ENCODE measurements at regions not wholly inside any gene's neighbourhood (a gene's known extent, or its start where the extent isn't known, plus 50 kb on each side); places are given as distances from the start of the nearest gene placed in this dataset.

GRCh38 chr2:12376025-12376424 is 340.7 kb upstream of the TRIB2 start:
- DNase-seq (ENCODE audit: low read depth in 2 of 3, low spot score in 2 of 3): peak in 1 of 3 donors; percentile 8

GRCh38 chr2:12379143-12379542 is 337.6 kb upstream of the TRIB2 start:
- DNase-seq (ENCODE audit: low read depth in 2 of 3, low spot score in 2 of 3): no peak

GRCh38 chr2:12381543-12382325 is 335.0 kb upstream of the TRIB2 start:
- no peak for DNase-seq (ENCODE audit: low read depth in 2 of 3, low spot score in 2 of 3)

DNA sequence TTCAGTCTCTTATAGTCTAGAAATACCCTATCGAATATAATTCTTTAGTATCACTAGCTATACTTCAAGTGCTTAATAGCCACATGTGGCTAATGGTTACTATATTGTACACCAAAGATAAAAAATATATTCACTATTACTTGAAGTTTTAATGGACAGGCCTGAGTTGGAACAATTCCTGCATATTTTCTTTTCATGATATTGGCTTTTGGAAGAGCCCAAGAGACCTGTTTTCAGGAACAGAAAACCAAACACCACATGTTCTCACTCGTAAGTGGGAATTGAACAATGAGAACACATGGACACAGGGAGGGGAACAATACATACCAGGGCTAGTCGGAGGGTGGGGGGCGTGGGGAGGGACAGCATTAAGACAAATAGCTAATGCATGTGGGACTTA is 334.4 kb upstream of the TRIB2 start:
- DNase-seq (ENCODE audit: low read depth in 2 of 3, low spot score in 2 of 3): no peak

GRCh38 chr2:12389344-12390045 is 327.2 kb upstream of the TRIB2 start:
- no peak for DNase-seq (ENCODE audit: low read depth in 2 of 3, low spot score in 2 of 3)

DNA sequence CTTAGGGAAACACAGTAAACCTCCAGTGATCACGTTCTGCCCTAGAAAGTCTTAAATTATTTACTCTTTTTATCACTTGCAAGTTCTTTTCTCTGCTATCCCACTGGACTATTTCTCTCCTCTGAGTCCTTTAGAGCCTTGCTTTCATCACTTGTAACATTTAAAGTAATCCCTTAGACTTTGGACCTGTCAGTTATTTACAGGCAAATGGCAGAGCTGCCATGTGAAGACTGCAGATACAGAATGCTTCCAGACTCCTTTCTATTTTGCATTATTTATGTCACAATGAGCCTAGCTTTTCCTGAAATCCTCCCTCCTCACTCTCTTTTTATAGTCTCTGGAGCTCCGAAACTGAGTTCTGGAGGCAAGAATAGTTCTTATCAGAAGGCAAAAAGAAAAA is 325.6 kb upstream of the TRIB2 start:
- no peak for DNase-seq (ENCODE audit: low read depth in 2 of 3, low spot score in 2 of 3)

DNA sequence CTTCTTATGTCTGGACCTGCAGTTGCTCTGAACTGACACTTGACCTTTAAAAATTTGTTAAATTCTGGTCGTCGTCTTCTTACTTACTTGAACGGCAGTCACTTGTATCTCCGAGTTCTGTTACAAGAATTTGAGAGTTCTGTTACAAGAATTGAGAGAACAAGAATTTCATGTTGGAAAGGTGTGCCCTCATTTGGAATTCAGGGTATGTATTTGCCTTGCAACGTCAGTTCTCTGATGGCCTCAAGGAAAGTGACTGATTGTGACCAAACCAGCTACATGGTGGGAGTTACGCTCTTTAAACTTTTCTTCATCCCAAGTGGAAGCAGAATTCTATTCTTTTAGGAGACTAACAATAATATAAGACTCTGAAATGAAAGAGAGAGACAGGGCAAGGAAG is 320.0 kb upstream of the TRIB2 start:
- no peak for DNase-seq (ENCODE audit: low read depth in 2 of 3, low spot score in 2 of 3)

DNA sequence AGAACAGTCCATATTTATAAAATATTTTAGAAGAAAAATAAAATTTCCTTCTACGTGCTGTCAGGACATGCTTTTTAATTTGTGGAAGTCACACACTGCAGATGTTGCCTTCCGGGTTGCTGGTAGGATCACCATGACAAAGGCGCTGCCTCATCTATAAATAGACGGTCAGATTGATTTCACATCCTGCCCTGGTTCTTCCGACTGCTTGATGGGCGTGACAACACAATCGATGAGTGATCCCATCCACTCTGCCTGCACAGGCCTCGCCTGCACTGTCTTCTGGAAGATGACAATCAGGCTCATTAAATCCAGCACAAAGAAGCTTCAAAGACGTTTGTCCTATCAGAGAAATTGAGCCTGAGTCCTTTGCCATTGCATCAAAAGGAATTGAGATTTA is 318.9 kb upstream of the TRIB2 start:
- DNase-seq (ENCODE audit: low read depth in 2 of 3, low spot score in 2 of 3): no peak

- DNase-seq (ENCODE audit: low read depth in 2 of 3, low spot score in 2 of 3): no peak
Measured at GRCh38 chr2:12399240-12399639, 317.5 kb upstream of the TRIB2 start.

- DNase-seq (ENCODE audit: low read depth in 2 of 3, low spot score in 2 of 3): no peak
Measured at GRCh38 chr2:12400543-12400942, 316.2 kb upstream of the TRIB2 start.

DNA sequence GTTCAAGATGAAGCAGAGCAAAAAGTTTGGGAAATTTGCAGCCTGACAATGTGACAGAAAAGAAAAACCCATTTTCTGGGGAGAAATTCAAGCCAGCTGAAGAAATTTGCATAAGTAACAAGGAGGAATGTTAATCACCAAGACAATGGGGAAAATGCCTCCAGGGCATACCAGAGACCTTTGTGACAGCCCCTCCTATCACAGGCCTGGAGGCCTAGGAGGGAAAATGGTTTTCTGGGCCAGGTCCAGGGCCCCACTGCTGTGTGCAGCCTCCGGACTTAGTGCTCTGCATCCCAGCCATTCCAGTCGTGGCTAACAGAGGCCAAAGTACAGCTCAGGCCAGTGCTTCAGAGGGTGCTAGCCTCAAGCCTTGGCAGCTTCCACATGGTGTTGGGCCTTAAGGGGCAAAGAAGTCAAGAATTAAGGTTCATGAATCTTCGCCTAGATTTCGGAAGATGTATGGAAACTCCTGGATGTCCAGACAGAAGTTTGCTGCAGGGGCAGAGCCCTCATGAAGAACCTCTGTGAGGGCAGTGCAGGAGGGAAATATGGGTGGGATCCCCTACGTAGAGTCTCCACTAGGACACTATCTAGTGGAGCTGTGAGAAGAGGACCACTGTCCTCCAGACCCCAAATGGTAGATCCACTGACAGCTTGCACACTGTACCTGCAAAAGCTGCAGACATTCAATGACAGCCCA is 314.1 kb upstream of the TRIB2 start:
- no peak for DNase-seq (ENCODE audit: low read depth in 2 of 3, low spot score in 2 of 3)

DNA sequence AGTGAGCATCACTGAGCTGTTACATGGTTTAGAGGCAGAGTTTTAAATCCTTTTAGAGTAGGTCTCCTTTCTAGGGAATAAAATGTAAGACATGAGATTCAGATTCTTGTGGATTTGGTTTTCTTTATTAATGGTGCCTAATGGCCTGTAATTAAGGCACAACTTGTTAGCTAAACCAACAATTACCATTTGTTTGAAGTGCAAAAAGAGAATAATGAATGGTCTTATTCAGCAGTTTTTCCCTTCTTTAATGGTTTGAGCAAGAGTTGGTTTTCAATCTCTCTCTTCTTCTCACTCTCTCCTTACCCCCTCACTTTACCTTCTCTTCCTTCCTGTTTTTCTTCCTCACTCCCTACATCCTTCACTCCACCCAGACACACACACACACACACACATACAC is 312.2 kb upstream of the TRIB2 start:
- DNase-seq (ENCODE audit: low read depth in 2 of 3, low spot score in 2 of 3): no peak

DNA sequence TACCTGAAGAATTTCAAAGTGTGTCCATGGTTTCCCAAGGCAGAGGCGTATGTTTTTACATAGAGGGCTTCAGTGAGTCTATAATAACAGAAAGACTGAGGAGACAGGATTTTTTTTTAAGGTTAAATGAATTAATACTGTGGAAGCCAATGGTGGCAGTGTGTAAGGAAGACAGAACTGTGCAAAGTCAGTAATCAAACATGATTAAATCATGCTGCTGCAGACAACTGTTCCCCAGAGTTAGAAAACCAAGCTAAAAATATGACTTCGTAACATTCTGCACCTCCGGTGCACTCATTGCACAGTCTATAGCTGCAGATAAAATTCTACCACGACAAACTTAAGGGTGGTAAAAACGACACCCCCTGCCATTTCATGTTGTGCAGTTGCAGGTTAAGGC is 309.6 kb upstream of the TRIB2 start:
- no peak for DNase-seq (ENCODE audit: low read depth in 2 of 3, low spot score in 2 of 3)

GRCh38 chr2:12412898-12413305 is 303.8 kb upstream of the TRIB2 start:
- peak in 1 of 3 donors; percentile 27 for DNase-seq (ENCODE audit: low read depth in 2 of 3, low spot score in 2 of 3)

DNA sequence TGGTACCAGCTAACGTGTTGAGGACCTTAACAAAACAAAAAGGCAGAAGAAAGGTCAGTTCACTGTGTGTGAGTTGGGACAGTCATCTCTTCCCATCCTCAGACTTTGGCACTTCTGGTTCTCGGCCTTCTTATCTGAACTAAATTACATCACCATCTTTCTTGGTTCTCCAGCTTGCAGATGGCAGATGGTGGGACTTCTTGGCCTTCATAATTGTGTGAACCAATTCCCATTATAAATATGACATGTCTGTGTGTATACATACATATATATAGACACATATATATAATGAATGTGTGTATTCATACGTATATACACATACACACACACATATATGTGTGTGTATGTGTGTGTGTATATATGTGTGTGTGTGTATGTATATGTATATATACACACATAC is 301.2 kb upstream of the TRIB2 start:
- no peak for DNase-seq (ENCODE audit: low read depth in 2 of 3, low spot score in 2 of 3)

DNA sequence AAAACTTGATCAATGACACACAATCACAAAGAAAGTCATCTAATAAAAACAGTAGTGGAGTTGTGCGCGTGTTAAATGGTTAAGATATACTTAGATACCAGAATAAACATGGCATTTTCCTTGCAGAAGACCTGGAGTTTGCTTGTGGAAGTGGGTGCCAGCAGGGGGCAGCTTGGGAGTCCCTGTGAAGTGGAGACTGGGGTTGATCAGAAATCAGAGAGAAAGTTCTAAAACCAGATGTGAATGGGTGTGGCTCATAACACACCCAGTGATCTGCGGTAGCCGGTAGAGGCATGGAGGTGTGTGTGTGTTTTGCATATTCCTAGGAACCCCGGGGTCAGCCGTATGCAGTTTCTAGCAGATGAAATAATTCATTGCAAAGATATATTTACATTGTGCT is 300.1 kb upstream of the TRIB2 start:
- DNase-seq (ENCODE audit: low read depth in 2 of 3, low spot score in 2 of 3): peak; percentile 19 to 29 (median 25)

DNA sequence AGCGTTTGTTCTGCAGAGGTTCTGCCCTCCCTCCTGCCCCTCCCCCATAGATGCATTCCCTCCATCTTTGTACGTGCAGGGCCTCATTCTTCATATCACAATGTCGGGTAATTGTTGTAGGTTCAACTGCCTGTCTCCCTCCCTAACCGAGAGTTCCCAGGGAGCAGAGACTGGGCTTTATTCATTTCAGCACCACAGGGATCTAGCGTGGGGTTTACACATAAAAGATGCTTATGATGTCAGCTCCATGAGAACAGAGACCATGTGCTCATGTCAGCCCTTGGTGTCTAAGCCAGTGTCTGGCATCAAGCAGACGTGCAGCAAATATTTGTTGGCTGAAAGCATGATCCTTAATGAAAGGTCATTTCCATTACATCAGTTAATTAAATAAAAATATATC is 298.9 kb upstream of the TRIB2 start:
- no peak for DNase-seq (ENCODE audit: low read depth in 2 of 3, low spot score in 2 of 3)

DNA sequence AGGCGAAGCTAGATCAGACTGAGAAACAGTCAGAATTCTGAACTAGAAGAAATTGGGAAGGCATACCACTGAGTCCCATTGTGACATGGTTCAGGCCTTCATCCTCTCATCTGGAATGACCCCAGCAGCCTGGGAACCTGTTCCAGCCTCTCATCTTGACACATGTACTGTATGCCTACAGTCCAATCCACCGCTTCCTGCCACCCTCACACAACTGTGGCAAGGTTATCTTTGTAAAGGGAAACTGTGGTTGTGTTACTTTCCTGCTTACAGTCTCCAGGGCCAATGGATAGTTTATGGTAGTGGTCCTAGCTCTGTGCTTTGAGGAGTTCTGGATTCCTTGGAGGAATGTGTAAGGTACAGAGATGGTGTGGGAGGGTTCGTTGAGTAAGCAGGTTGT is 296.9 kb upstream of the TRIB2 start:
- DNase-seq (ENCODE audit: low read depth in 2 of 3, low spot score in 2 of 3): no peak

DNA sequence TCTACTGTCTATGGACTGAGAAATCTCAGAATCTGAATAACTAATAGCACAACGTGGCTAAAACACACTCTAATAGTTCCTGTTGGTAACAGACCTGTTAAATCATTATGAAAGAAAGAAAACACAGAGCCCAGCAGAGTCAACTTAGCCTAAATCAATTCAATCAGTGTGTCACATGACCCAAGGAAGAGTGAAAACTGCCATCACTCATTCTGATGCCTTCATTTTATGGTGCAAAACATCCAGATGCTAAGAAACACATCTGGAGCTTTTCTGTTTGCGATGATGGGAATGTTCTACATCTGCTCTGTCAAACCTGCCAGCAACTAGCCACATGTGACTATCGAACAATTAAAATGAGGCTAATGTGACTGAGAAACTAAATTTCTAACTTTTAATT is 295.7 kb upstream of the TRIB2 start:
- DNase-seq (ENCODE audit: low read depth in 2 of 3, low spot score in 2 of 3): no peak

- no peak for DNase-seq (ENCODE audit: low read depth in 2 of 3, low spot score in 2 of 3)
Measured at GRCh38 chr2:12424219-12424618, 292.5 kb upstream of the TRIB2 start.

- DNase-seq (ENCODE audit: low read depth in 2 of 3, low spot score in 2 of 3): no peak
Measured at GRCh38 chr2:12424809-12425208, 291.9 kb upstream of the TRIB2 start.

GRCh38 chr2:12428324-12428723 is 288.4 kb upstream of the TRIB2 start:
- no peak for DNase-seq (ENCODE audit: low read depth in 2 of 3, low spot score in 2 of 3)

All from hematopoietic multipotent progenitor cell (in vitro differentiated cells).